ENCODE measurements at regions not wholly inside any gene's neighbourhood (a gene's known extent, or its start where the extent isn't known, plus 50 kb on each side); places are given as distances from the start of the nearest gene placed in this dataset.

DNA sequence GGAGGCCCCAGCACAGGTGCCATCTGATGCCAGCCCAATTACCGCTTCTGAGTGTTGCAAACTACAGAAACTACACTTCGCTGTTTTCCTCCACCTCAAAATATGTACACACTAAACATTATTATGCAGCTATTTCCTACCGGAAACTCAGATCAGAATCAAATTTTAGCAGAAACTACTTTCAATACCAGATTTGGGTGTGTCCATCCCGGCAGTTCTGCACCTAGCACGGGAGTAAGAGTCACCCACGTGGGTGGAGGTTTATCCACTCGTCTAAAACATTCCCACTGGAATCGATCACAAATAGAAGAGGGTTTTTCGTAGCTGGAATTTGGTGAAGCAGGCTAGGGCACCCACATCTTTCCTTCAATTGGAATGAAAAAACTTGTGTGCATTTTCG lies 214.4 kb upstream of the PRKCQ start (continued):
- TF ChIP-seq, protein P1, sequence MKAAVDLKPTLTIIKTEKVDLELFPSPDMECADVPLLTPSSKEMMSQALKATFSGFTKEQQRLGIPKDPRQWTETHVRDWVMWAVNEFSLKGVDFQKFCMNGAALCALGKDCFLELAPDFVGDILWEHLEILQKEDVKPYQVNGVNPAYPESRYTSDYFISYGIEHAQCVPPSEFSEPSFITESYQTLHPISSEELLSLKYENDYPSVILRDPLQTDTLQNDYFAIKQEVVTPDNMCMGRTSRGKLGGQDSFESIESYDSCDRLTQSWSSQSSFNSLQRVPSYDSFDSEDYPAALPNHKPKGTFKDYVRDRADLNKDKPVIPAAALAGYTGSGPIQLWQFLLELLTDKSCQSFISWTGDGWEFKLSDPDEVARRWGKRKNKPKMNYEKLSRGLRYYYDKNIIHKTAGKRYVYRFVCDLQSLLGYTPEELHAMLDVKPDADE (IDR thresholded peaks at IDR 0.05): no peak
- TF ChIP-seq ZNF331 (CRISPR knock-in tag; IDR thresholded peaks at IDR 0.05; ENCODE audit: low read depth) (no peak), POLR2AphosphoS5 (IDR thresholded peaks at IDR 0.05; ENCODE audit: low read depth) (no peak), NANOG (IDR thresholded peaks at IDR 0.05; ENCODE audit: borderline replicate concordance) (no peak)

DNA sequence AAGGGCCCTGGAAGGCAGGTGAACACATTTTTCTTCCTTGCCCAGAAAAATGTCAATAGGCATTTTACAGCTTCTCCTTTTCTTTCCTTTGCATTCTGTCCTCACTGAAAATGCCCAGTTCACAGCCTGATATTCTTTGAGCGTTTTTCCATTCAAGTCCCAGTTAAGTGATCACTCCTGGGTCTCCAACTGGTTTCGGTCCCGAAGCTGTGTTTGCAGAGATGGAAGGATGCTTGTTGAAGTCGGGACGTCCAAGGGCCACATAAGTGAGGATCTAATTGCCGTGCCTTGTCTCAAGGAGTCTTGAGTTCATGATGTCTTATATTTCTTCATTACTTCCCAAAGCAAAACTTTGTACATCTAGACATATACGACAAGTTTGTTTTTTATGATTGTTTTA lies 208.7 kb upstream of the PRKCQ start:
- H3K36me3 Mint-ChIP-seq (ENCODE audit: low read depth): no peaks in the 10 kb centered on the region
- H3K4me1 ChIP-seq (ENCODE audit: insufficient read depth): peaks cover 53% of the 10 kb centered on the region
- ATAC-seq (no peak), DNase-seq (ENCODE audit: low spot score) (no peak)
- no peak overlapping the region for H3K27ac ChIP-seq (ENCODE audit: low read depth)
- peaks cover 2% of the 10 kb centered on the region for H3K27me3 Mint-ChIP-seq (ENCODE audit: insufficient read depth, low read depth, poor library complexity)
- H3K4me2 ChIP-seq: no peak overlapping the region
- H3K9me3 Mint-ChIP-seq: no peaks in the 10 kb centered on the region
- no peaks in the 10 kb centered on the region for H3K79me2 ChIP-seq (replicated peaks; ENCODE audit: insufficient read depth)
- no peaks in the 10 kb centered on the region for H3K27me3 ChIP-seq (ENCODE audit: insufficient read depth)
- no peaks in the 10 kb centered on the region for H4K20me1 ChIP-seq (replicated peaks; ENCODE audit: insufficient read depth)
- H3K36me3 ChIP-seq (ENCODE audit: insufficient read depth): no peaks in the 10 kb centered on the region
- H3F3A ChIP-seq (replicated peaks; ENCODE audit: low read depth): peaks cover 13% of the 10 kb centered on the region; the same call in 1 of the 2 replicates
- no peak overlapping the region for H2AFZ ChIP-seq
- H3K27ac Mint-ChIP-seq: no peak overlapping the region
- no peak overlapping the region for H3K4me3 ChIP-seq
- H3K9me2 ChIP-seq (ENCODE audit: insufficient read depth): no peaks in the 10 kb centered on the region
- H3K4me3 Mint-ChIP-seq: no peak overlapping the region
- H3K4me1 Mint-ChIP-seq: peaks cover 20% of the 10 kb centered on the region
- TF ChIP-seq ZNF114 (CRISPR knock-in tag; IDR thresholded peaks at IDR 0.05) (no peak), ZNF331 (CRISPR knock-in tag; IDR thresholded peaks at IDR 0.05; ENCODE audit: low read depth) (no peak), POLR2AphosphoS5 (IDR thresholded peaks at IDR 0.05; ENCODE audit: low read depth) (no peak), JUNB (IDR thresholded peaks at IDR 0.05; ENCODE audit: unreplicated experiment) (no peak), EZH2 (IDR thresholded peaks at IDR 0.05; ENCODE audit: low read depth, unreplicated experiment) (no peak), CREB1 (CRISPR knock-in tag; IDR thresholded peaks at IDR 0.05; ENCODE audit: low read depth) (no peak), STAT1 (IDR thresholded peaks at IDR 0.05; ENCODE audit: unreplicated experiment) (no peak), EZH2phosphoT487 (IDR thresholded peaks at IDR 0.05; ENCODE audit: unreplicated experiment) (no peak)
- TF ChIP-seq, protein P2, sequence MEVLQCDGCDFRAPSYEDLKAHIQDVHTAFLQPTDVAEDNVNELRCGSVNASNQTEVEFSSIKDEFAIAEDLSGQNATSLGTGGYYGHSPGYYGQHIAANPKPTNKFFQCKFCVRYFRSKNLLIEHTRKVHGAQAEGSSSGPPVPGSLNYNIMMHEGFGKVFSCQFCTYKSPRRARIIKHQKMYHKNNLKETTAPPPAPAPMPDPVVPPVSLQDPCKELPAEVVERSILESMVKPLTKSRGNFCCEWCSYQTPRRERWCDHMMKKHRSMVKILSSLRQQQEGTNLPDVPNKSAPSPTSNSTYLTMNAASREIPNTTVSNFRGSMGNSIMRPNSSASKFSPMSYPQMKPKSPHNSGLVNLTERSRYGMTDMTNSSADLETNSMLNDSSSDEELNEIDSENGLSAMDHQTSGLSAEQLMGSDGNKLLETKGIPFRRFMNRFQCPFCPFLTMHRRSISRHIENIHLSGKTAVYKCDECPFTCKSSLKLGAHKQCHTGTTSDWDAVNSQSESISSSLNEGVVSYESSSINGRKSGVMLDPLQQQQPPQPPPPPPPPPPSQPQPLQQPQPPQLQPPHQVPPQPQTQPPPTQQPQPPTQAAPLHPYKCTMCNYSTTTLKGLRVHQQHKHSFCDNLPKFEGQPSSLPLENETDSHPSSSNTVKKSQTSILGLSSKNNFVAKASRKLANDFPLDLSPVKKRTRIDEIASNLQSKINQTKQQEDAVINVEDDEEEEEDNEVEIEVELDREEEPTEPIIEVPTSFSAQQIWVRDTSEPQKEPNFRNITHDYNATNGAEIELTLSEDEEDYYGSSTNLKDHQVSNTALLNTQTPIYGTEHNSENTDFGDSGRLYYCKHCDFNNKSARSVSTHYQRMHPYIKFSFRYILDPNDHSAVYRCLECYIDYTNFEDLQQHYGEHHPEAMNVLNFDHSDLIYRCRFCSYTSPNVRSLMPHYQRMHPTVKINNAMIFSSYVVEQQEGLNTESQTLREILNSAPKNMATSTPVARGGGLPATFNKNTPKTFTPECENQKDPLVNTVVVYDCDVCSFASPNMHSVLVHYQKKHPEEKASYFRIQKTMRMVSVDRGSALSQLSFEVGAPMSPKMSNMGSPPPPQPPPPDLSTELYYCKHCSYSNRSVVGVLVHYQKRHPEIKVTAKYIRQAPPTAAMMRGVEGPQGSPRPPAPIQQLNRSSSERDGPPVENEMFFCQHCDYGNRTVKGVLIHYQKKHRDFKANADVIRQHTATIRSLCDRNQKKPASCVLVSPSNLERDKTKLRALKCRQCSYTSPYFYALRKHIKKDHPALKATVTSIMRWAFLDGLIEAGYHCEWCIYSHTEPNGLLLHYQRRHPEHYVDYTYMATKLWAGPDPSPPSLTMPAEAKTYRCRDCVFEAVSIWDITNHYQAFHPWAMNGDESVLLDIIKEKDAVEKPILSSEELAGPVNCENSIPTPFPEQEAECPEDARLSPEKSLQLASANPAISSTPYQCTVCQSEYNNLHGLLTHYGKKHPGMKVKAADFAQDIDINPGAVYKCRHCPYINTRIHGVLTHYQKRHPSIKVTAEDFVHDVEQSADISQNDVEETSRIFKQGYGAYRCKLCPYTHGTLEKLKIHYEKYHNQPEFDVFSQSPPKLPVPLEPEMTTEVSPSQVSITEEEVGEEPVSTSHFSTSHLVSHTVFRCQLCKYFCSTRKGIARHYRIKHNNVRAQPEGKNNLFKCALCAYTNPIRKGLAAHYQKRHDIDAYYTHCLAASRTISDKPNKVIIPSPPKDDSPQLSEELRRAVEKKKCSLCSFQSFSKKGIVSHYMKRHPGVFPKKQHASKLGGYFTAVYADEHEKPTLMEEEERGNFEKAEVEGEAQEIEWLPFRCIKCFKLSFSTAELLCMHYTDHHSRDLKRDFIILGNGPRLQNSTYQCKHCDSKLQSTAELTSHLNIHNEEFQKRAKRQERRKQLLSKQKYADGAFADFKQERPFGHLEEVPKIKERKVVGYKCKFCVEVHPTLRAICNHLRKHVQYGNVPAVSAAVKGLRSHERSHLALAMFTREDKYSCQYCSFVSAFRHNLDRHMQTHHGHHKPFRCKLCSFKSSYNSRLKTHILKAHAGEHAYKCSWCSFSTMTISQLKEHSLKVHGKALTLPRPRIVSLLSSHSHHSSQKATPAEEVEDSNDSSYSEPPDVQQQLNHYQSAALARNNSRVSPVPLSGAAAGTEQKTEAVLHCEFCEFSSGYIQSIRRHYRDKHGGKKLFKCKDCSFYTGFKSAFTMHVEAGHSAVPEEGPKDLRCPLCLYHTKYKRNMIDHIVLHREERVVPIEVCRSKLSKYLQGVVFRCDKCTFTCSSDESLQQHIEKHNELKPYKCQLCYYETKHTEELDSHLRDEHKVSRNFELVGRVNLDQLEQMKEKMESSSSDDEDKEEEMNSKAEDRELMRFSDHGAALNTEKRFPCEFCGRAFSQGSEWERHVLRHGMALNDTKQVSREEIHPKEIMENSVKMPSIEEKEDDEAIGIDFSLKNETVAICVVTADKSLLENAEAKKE (CRISPR knock-in tag; IDR thresholded peaks at IDR 0.05): no peak
- TF ChIP-seq, protein P3, sequence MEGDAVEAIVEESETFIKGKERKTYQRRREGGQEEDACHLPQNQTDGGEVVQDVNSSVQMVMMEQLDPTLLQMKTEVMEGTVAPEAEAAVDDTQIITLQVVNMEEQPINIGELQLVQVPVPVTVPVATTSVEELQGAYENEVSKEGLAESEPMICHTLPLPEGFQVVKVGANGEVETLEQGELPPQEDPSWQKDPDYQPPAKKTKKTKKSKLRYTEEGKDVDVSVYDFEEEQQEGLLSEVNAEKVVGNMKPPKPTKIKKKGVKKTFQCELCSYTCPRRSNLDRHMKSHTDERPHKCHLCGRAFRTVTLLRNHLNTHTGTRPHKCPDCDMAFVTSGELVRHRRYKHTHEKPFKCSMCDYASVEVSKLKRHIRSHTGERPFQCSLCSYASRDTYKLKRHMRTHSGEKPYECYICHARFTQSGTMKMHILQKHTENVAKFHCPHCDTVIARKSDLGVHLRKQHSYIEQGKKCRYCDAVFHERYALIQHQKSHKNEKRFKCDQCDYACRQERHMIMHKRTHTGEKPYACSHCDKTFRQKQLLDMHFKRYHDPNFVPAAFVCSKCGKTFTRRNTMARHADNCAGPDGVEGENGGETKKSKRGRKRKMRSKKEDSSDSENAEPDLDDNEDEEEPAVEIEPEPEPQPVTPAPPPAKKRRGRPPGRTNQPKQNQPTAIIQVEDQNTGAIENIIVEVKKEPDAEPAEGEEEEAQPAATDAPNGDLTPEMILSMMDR (conservative IDR thresholded peaks at IDR 0.05; ENCODE audit: low read depth in 2 of 2): no peak
- TF ChIP-seq, protein P4, sequence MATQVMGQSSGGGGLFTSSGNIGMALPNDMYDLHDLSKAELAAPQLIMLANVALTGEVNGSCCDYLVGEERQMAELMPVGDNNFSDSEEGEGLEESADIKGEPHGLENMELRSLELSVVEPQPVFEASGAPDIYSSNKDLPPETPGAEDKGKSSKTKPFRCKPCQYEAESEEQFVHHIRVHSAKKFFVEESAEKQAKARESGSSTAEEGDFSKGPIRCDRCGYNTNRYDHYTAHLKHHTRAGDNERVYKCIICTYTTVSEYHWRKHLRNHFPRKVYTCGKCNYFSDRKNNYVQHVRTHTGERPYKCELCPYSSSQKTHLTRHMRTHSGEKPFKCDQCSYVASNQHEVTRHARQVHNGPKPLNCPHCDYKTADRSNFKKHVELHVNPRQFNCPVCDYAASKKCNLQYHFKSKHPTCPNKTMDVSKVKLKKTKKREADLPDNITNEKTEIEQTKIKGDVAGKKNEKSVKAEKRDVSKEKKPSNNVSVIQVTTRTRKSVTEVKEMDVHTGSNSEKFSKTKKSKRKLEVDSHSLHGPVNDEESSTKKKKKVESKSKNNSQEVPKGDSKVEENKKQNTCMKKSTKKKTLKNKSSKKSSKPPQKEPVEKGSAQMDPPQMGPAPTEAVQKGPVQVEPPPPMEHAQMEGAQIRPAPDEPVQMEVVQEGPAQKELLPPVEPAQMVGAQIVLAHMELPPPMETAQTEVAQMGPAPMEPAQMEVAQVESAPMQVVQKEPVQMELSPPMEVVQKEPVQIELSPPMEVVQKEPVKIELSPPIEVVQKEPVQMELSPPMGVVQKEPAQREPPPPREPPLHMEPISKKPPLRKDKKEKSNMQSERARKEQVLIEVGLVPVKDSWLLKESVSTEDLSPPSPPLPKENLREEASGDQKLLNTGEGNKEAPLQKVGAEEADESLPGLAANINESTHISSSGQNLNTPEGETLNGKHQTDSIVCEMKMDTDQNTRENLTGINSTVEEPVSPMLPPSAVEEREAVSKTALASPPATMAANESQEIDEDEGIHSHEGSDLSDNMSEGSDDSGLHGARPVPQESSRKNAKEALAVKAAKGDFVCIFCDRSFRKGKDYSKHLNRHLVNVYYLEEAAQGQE (IDR thresholded peaks at IDR 0.05; ENCODE audit: unreplicated experiment): no peak
